HG03520 (cell line): ENCODE measurements at regions not wholly inside any gene's neighbourhood (a gene's known extent, or its start where the extent isn't known, plus 50 kb on each side); places are given as distances from the start of the nearest gene placed in this dataset.

Experiments used
- ATAC-seq: cut with Tn5 transposase; IDR thresholded peaks from one replicate; pipeline ENCODE4 v1.9.1; 2021; ENCODE audit warnings: mild to moderate bottlenecking, moderate library complexity; ENCODE audit not compliant: unreplicated experiment

DNA sequence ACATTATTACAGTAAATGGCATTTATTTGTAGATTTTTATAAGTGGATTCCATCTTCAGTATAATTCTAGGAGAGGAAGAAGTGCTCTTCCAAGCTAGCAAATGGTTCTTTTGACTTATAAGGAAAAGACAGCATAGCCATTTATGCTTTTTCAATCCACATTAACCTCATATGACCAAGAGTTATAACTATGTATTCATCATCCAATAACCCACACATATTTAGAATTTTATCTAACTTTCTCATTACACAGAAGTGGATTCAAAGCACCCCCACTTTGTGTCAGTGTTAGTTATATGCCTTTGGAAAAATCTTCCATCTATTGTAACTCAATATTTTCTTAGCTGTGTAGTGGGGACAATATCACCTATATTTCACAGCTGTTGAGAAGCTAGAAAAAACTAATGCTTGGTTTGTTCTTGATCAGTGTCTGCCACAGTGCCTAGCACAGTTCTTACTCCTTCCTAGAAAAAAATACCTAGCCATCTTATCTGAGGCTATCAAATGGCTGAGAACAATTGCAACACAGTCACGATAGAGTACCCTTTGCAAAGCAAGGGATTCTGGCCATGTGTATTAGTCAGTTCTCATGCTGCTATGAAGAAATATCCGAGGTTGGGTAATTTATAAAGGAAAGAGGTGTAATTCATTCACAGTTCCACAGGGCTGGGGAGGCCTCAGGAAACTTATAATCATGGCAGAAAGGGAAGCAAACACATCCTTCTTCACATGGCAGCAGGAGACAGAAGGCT, 986.3 kb downstream of the TFAP2A start:
- no peak for ATAC-seq

DNA sequence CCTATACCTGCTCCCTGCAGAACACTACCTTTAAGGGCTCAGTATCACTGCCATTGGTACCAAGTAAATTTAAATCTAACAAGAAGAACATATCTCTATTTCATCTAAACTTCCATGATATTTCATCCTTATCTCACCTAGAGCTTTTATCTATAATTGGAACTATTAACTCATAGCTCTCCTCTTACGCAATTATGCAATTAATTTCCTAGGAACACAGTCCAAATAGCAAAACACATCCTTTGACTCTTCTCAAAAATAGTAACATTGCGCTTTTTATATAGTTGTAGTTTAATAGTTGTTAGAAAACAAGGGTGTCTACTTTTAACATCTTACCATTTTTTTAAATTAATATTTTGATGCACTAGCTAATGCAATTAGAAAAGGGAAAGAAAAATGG, 986.8 kb upstream of the SLC35B3 start:
- no peak for ATAC-seq

DNA sequence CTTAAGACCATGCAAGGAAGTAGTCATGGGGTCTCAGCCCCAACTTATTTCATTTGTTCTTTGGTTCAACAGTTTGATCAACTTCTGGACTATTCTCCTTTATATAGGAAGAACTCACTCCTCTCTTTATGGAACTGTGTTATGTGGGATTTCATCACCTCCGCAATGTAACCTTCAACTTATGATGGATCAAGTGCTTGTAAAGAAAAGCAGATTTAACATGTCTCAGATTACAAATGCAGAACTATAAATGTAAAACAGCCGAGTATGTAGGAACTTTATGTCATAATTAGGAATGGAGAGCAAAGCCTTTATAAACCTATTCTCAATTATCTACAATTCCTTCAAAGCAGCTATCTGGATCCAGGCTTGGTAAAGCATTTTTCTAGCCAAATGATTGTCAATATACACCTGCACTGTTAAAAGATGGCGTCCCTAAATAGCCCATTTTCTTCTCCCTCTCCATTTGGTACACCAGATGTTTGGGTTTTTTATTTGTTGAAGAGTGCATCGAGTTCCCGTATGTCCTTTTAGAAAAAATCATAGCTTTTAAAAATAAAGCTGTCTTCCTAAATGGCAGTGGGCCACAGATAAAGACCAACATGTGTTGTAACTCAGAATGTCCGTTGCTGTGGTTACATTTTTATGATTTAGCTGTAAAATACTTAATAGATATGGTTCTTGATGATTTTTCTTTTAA, 985.1 kb upstream of the SLC35B3 start:
- no peak for ATAC-seq

DNA sequence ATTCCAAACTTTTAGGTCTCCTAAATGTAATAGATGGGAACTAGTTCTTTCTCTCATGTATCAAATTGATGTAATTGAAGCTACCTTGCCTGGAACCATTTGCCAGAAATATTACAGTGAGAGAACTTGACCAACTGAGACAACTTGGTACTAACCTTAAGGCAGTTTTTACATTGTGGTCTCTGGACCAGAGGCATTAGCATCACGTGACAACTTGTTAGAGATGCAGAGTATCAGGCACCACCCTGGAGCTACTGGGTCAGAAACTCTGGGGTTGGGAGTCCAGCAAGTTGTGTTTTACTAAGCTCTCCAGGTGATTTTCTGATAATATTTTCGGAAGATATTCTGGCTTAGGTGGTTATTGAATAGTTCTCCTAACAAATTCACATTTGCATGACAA, 982.1 kb upstream of the SLC35B3 start:
- ATAC-seq = no peak

DNA sequence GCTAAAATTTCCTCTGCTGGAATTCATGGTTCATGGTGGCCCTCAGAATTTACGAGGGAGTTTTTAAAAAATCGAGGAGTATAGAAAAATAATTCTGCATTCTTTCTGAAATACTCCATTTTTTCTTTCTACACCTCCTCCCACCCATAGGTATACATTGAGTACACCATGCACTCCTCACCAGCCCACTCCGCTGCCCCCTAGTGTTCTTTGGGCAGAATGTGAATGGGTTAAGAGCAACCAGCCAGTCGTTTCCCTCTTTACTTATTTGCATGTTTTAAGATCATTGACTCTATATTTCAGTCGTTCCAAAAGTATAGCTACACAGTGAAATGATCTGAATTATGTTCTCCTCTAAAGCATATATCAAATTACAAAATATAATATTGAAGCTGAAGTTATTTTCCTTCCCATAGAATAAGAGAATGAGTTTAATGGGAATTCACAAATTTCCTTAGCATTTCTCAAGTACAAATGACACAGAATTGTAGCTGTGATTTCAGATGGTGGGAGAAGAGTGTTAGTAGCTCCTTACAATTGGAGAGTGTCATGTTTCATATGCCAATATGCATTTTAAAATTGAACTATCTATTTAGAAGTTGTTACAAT, 977.7 kb upstream of the SLC35B3 start:
- ATAC-seq = peak; percentile 88

DNA sequence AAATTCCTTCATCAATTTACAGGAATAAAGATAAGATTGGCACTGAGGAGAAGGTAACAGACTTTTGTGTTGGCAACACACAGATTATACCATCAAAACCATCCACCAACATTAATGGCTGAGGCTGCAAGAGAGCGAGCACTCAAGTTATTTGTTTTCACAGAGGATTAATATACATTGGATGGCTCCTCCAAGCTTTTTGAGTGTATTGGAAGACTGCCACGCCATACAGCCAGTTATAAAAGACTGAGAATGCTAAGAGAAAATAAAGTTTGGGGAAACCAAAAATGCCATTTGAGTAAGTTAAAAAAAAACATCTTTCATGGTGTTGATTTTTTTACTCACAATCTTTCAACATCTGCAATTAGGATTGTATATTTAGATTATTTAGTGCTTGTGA, 973.8 kb upstream of the SLC35B3 start:
- no peak for ATAC-seq

DNA sequence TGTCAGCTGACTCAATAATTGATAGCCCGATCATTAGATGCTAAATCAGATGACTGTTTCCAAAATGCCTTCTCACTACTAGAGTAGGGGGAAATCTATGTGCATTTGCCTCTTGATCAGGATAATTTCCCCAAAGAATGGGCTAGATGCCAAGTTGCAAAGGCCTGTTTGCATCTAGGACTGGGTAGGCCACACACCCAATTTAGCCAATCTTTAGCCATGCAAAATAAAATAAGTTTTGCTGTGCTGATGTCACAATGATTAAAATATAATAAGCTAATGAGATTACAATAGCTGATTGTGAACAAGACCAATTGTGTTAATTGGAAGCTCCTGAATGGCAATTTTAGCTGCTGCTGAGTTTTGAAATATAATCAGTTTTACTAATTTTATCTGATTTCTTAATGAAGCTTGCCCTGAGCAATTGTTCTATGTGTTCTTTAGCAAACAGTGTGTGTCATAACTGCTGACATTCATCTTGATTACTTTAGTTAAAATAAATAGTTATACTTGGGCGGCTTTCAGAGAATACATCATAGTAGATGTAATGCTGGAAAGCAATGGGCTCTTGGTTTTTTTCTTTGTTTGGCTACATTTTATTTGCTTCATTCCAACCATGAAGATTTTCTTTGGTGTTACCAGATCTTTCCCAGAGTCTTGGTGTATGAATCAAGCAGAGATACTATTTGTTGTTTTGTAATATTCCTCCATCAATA, 973.2 kb upstream of the SLC35B3 start:
- ATAC-seq = no peak

DNA sequence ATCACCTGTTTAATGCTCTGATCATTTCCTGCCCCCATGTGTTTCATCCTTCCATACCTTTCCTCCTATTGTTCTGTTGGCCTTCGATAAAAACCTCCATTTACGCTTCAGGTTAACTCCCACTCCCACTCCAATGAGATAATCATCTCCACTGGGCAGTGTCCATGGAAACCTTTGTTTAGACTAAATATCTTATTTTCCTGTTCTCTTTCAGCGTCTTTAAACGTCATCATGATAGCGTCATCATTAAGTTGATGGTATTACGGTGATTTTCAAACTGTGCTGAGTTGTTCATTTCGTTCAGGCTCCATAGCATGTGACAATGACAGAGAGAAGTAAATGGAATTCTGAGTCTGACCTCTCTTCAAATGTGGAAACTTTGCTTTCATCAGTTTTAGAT, 970.5 kb upstream of the SLC35B3 start:
- no peak for ATAC-seq

DNA sequence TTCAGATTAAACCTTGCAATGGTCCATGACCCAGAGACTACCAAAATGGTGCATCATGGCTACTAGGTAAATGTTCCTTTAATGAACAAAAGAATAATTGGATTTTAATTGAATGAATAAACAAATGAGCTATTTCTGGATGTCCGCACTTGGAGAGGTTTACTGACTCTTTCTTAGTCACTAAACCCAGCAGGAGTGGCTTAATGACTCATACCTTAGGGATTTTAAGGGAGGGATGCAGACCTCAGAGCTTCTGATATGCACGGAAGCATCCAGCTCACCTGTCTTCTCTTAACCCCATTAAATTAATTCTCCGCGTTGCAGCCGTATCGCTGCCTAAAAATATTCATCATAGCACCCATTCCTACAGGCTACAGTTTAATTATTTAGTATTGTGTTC, 970.0 kb upstream of the SLC35B3 start:
- ATAC-seq = no peak

DNA sequence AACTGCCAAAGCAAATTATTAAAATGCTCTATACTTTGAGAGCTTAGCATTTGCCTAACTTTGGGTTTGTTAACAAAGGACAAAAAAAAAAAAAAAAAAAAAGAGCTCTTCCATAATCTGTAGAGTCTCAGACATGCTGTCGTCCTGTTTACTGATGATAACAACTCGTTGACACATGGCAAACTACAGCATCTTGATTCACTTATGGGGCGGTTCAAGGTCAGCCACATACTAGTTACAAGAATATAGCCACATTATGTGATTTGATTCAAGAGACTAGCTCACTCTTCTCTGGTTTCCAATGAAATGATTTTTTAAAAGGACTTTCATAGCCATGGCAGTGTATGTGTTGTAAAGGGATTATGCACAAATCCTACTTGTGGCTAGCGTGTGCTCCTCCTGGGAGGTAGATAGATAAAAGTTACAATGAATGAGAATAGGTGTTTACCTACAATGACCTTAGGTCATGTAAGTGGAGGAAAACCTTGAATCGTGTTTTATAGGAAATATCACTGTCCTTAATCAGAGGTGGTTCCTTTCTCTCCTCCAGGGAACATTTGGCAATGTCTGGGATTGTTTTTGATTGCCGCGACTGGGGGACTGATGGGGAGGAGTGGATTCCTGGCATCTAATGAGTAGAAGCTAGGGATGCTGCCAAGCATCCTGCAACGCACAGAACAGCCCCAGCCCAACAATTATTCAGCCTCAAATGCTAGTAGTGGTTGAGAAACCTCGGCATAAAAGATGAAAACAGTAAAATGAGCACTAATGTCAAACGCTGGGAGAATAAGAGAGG, 969.2 kb upstream of the SLC35B3 start:
- ATAC-seq = no peak

DNA sequence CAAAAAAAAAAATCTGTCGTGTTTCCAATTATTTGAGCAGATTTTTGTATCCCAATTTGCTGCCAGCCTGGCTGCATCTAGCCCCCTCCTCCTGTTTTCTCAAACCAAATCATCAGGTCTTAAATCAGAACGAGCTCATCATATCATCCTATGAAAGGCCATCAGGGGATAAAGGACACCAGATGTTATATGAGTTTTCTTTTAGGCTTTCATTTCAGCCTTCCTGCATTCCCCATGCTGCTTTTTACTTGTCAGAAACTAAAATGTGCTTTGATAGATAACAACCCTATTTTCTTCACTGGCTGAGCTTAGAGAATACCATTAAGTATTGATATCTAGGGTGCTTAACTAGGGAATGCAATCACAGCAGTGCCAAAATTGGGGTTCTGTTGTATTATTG, 968.4 kb upstream of the SLC35B3 start:
- ATAC-seq = no peak

DNA sequence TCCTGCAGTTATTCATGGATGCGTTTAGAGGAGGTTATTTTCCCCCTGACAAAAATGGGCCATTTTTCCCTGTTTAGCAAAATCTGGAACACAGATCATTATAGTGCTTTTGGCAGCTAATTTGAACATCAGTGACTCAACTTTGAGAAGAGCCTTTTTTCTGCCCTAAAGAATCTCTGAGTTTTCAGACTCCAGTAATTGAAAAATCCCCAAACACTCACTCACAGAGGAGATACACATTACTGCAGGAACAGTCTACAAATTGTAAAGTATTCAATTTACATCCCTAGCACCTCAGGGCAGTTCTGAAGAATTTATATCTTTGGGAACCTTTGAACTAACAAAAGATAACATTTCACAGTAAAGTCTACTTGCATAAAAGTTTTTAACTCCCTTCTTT, 966.6 kb upstream of the SLC35B3 start:
- no peak for ATAC-seq

DNA sequence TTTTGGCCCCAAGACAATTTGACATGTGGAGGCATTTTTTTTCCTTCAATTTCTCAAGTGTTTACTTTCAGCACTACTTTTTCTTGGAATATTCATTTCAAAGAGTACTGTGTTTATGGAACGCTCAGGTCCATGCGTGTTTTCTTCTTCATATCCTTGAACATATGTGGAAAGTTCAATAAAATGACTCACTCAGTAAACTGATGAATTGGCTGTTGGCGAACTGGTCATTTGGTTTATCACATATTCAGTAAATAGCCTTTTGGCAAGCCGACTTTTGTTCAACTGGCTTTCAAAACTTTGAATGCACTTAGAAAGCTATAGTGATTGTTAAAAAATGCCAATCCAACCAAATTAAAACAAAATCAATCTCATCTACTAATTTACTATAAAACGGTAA, 964.6 kb upstream of the SLC35B3 start:
- no peak for ATAC-seq

DNA sequence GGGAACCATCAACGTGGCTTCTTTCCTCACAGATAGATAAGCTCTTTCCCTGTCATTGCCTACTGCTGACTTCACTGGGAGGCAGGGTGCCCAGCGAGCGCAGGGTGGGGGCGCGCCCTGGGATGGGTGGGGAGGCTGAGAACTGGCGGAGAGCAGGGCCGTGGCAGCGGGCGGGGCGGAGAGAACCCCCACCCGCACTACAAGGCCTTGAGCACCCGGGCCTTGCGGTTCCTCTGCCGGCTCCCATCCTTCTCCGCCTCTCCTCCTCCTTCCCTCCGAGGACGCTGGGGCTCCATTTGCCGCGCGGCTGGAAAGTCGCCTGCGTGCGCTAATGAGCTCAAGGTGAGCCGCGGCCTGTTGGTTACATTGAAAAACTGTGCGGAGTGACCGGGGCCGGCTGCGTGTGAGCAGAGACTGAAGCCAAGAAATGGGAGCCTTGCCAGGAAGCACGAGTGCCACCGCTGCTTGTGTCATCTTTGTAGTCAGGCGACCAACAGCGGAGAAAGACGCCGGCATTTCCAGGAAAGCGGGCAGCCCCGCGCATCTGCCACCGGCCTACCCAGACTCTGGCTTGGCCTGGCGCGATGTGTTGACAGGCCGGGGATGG, 963.5 kb upstream of the SLC35B3 start:
- no peak for ATAC-seq

DNA sequence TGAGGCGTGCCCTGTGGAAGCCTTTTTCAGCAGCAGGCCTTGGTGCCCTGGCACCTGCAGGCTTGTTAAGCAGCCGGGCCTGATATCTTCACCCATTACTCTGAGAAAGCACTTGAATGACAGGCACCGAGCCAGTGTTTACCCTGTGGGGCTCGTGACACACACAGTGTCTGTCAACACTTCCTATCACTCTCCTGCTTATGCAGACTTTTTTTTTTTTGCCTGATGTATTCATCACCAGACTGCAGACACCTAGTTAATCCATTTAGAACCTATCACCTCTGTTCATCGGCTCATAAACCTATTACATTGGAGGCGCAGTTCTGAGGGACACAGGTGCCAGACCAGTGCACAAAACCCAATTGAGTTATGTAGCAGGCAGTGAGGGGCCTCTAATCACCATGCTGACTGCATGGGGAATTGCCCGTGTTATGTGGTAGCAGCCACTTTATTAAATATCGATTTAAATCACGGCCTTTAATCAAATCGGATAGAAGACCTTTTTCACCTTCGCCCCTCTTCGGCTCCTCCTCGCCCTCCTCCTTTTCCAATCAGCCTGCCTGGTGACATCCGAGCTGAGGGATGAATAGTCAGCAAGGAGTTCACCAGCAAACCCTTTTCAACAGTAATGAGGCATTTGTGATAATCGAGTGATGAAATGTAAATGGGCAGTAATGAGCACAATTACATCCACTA, 962.9 kb upstream of the SLC35B3 start:
- ATAC-seq = no peak

DNA sequence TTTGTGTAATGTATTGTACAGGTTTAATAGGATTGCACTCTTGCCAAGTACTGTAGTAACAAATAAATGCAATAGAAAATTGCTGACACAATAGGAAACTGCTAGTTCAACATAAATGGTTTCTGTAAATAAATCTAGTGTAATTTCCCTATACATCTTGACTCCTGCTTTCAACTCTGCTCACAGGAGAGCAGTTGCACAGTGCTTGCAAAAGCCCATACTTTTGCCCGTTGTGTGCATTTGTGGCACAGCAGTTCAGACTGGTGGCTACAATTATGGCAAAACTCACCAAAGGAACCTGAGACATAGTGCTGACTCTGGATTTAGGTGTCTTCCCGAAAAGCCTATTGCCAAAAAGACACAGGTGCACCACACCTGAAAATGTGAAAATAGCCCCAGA, 953.3 kb upstream of the SLC35B3 start:
- ATAC-seq = no peak

DNA sequence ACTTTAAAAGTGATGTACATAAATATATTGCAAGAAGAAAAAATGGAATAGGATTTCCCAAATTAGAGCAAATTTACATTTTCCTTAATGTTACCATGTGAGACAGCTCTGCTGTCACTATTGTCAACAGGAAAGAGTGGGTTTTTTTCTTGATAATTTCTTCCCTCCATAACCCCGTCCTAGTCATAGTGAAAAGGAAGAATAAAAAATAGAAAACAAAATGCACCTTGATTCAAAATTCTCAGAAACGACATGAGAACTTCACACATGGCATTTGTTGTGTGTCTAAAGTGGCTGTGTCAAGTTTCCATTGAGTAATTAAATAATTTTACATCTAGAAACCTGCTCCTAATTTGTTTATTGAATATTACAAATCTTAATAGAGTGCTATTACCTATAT, 945.2 kb upstream of the SLC35B3 start:
- ATAC-seq = no peak

DNA sequence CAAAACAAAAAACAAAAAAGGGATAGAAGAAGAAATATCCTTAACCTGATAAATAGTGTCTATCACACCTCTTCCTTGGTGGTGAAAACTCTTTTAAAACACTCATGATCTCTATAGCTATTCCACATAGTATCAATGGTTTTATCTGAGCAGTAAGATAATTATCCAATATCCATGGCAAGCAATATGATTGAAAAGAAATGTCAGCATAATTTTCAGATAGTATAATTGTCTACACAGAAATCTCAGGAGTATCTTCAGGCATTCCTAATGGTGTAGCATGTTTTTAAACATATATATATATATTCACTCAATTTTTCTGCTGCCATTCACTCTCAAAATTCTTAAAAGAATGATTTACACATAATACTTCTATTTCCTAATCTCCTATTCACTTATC, 938.0 kb upstream of the SLC35B3 start:
- no peak for ATAC-seq

DNA sequence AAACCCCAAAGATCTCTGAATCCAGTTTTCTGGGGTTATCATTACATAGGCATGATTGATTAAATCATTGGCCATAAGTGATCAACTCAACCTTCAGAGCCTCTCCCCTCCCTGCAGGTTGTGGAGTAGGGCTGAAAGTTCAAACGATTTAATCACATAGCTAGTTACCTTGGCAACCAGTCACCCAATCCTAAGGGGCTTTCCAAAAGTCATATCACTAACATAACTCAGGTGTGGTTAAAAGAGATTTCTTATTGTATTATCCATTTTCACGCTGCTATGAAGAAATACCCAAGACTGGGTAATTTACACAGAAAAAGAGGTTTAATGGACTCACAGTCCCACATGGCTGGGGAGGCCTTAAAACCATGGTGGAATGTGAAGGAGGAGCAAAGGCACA, 935.1 kb upstream of the SLC35B3 start:
- no peak for ATAC-seq

DNA sequence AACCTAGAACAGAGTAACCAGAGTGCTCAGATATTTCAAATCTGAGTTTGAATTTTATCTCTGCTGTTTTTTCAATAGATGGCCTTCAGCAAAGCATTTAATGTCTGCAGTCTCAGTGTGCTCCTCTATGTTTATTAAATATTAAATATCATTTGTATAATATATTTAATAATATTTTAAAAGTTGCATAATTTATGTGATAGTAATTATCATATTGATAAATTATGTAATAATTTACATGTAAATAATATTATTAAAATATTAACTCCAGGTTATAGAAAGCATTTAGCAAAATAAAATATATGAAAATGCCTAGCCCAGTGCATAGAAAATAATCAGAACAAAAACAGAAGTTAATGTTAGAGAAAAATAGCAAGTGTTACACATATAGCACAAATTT, 930.0 kb upstream of the SLC35B3 start:
- no peak for ATAC-seq
